Thyroid gland (tissue), 4 donors: ENCODE measurements at regions not wholly inside any gene's neighbourhood (a gene's known extent, or its start where the extent isn't known, plus 50 kb on each side); places are given as distances from the start of the nearest gene placed in this dataset.

ENCODE experiments used
- DNase-seq, 2 donors: peaks; one replicate each; pipeline ENCODE4 v3.0.0-alpha.2; 2019
- H3K27ac ChIP-seq, 3 donors: fragments of 200-600 bp; sonication (generic); 1 replicate in 2 of 3; 2 replicates in 1 of 3; pipeline ENCODE4 v1.5.1; 2016 to 2019; ENCODE audit warnings: mild to moderate bottlenecking in 1 of 3, moderate library complexity in 1 of 3
- H3K27me3 ChIP-seq: fragments of 200-600 bp; sonication (generic); one replicate; pipeline ENCODE4 v1.5.1; 2019
- H3K36me3 ChIP-seq, 2 donors: fragments of 200-600 bp; sonication (generic); one replicate each; pipeline ENCODE4 v1.5.1; 2016 to 2019
- H3K4me1 ChIP-seq, 2 donors: fragments of 200-600 bp; sonication (generic); one replicate each; pipeline ENCODE4 v1.5.1; 2017 to 2019
- H3K4me3 ChIP-seq, 3 donors: fragments of 200-600 bp; sonication (generic); replicated peaks in 1 of 3; 1 replicate in 2 of 3; 2 replicates in 1 of 3; pipeline ENCODE4 v1.5.1; 2016; ENCODE audit warnings: mild to moderate bottlenecking in 1 of 3
- H3K9me3 ChIP-seq: fragments of 200-600 bp; sonication (generic); one replicate; pipeline ENCODE4 v1.5.1; 2017
- CTCF ChIP-seq, 6 experiments: fragments of 200-600 bp in 3 of 6; fragments of 450-650 bp in 3 of 6; sonication (generic) in 3 of 6; IDR thresholded peaks; one replicate each; pipeline ENCODE4 v1.5.1; 2016 to 2019; ENCODE audit warnings: antibody characterized with exemption in 6 of 6, mild to moderate bottlenecking in 2 of 6, inconsistent platforms in 1 of 6, moderate library complexity in 1 of 6
- POLR2A ChIP-seq, 2 donors: fragments of 450-650 bp; IDR thresholded peaks; one replicate each; pipeline ENCODE4 v1.6.1; 2017; ENCODE audit warnings: antibody characterized with exemption in 2 of 2, mild to moderate bottlenecking in 2 of 2, moderate library complexity in 1 of 2
- WGBS, 2 donors: methylation state at CpG; one replicate each; pipeline ENCODE4 v1.1.5; 2017; 5-methylcytosine and 5-hydroxymethylcytosine counted together
- intact Hi-C: fragments of 100-400 bp; cut with DNase I; formaldehyde crosslinking; loops from one replicate; pipeline ENCODE4 v1.15.1; 2023

DNA sequence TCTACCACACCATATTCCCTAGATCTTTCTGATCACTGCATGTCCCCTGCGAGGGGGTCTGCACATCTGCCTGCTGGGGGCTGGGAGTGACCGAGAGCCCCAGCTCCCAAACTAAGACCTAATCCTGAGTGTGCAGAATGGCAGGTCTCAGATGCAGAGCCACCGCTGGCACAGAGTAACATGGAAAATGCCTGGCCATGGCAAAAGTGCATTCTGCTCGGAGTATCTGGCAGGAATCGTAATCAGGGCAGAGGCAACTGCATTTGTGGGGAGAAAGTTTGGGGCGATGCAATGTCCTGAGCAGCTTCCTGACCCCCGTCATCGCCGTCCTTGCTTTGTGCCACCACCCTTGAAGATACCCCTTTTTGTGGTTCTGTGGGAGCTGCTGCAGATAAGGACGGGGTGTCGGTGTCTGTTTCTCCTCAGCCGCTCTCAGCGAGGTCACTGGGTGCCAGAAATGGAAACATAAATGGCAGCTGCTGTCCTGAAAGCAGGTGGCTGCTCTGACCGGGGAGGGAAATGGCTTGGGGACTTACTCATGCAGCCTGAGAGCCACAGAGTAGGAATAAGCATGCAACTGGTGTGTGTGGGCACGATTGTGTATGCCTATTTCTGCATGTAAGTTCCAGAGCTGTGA lies 157.9 kb downstream of the LY86 start:
- no peak for DNase-seq
- peaks cover 26 to 36% of the 10 kb centered on the region in 2 donors for H3K4me1 ChIP-seq
- H3K36me3 ChIP-seq, result no peaks in the 10 kb centered on the region
- no peaks in the 10 kb centered on the region for H3K27me3 ChIP-seq
- H3K4me3 ChIP-seq, result no peak overlapping the region
- intact Hi-C loops, result no loop called here
- WGBS, 2 donors, result 92 to 95% methylated on average over 14 to 15 of the region's 15 CpGs
- H3K27ac ChIP-seq, result no peak overlapping the region
- TF ChIP-seq CTCF (IDR thresholded peaks at IDR 0.05), result no peak
- TF ChIP-seq POLR2A (IDR thresholded peaks at IDR 0.05), result no peak
- no peaks in the 10 kb centered on the region for H3K9me3 ChIP-seq

DNA sequence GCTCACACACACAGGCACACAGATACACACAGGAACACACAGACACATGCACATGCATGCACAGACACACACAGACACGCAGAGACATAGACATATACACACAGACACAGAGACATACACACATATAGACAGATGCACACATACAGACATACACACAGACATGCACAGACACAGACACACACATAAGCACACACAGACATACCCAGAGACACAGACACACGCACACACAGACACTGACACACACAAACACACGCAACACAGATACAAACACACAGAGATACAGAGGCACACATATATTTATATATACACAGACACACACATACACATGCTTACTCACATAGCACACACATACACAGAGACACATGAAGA lies 158.4 kb downstream of the LY86 start:
- intact Hi-C loops, result no loop called here
- TF ChIP-seq CTCF (IDR thresholded peaks at IDR 0.05) (no peak), POLR2A (IDR thresholded peaks at IDR 0.05) (no peak)
- 93 to 96% methylated on average over 3 of the region's 3 CpGs for WGBS, 2 donors
- H3K4me1 ChIP-seq, result peaks cover 31 to 41% of the 10 kb centered on the region in 2 donors
- H3K9me3 ChIP-seq, result no peaks in the 10 kb centered on the region
- H3K27me3 ChIP-seq, result no peaks in the 10 kb centered on the region
- H3K36me3 ChIP-seq, result no peaks in the 10 kb centered on the region
- no peak for DNase-seq
- no peak overlapping the region for H3K4me3 ChIP-seq
- H3K27ac ChIP-seq, result no peak overlapping the region

- peaks cover 35 to 45% of the 10 kb centered on the region in 2 donors for H3K4me1 ChIP-seq
- no peaks in the 10 kb centered on the region for H3K9me3 ChIP-seq
- no peak overlapping the region for H3K27ac ChIP-seq
- 88 to 92% methylated on average over 6 of the region's 6 CpGs for WGBS, 2 donors
- TF ChIP-seq POLR2A (IDR thresholded peaks at IDR 0.05), result no peak
- H3K4me3 ChIP-seq, result no peak overlapping the region
- no peaks in the 10 kb centered on the region for H3K36me3 ChIP-seq
- intact Hi-C loops, result no loop called here
- no peak for DNase-seq
- no peaks in the 10 kb centered on the region for H3K27me3 ChIP-seq
Observed at GRCh38 chr6:6747371-6747770, 158.9 kb downstream of the LY86 start.

GRCh38 chr6:6748001-6748400 lies 159.5 kb downstream of the LY86 start:
- peaks cover 36 to 49% of the 10 kb centered on the region in 2 donors for H3K4me1 ChIP-seq
- TF ChIP-seq CTCF (IDR thresholded peaks at IDR 0.05), result no peak
- TF ChIP-seq POLR2A (IDR thresholded peaks at IDR 0.05), result no peak
- peak overlapping the region; percentile 81 to 90 (median 86) for H3K27ac ChIP-seq
- no peaks in the 10 kb centered on the region for H3K36me3 ChIP-seq
- DNase-seq, result no peak
- no peaks in the 10 kb centered on the region for H3K27me3 ChIP-seq
- intact Hi-C loops, result no loop called here
- 91 to 94% methylated on average over 10 of the region's 10 CpGs for WGBS, 2 donors
- H3K9me3 ChIP-seq, result no peaks in the 10 kb centered on the region
- no peak overlapping the region for H3K4me3 ChIP-seq

DNA sequence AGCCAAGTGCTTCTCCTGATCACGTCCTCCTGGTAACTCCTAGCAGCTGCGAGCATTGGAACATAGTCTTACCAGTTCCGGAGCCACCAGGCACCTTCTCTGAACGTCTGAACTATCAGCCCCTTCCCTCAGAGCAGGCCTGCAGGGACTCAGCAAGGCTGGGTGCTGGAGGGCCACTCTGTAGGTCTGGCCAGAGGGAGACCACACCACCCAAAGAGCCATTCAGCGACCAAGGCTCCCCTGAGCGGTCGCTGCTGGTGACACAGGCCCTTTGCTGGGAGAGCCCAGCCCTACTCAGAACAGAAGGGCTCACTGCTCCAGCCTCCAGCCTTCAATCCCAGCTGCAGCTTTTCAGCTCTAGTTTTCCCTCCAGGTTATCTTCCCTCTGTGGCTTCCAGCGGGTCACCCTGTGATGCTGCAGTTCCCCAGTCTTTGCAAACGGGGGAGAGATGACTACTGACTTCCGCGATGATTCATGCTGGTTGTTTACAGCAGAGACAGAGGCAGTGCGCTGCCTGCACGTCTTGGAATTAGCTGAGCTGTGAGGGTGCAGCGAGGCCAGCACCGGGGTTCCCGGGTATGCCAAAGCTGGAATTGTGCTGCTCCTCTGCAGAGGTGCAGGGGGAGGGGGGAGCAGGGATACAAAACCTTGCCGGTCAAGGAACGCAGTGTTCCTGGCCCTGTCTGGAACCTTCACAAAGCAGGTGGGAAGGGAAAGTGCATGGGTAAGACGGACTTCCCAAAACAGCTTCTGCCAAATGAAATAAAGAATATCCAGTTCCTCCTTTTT lies 161.4 kb downstream of the LY86 start:
- Histone ChIP-seq H3K27ac (peak overlapping the region; percentile 81 to 90 (median 86)), H3K4me1 (peaks cover 36 to 49% of the 10 kb centered on the region in 2 donors), H3K4me3 (no peak overlapping the region), H3K9me3 (no peaks in the 10 kb centered on the region), H3K27me3 (no peaks in the 10 kb centered on the region), H3K36me3 (no peaks in the 10 kb centered on the region)
- TF ChIP-seq CTCF (IDR thresholded peaks at IDR 0.05), result no peak
- no peak for TF ChIP-seq POLR2A (IDR thresholded peaks at IDR 0.05)
- intact Hi-C loops, result no loop called here
- peak; percentile 14 to 17 for DNase-seq
- 66 to 70% methylated on average over 19 of the region's 19 CpGs for WGBS, 2 donors
